ENCODE measurements at regions not wholly inside any gene's neighbourhood (a gene's known extent, or its start where the extent isn't known, plus 50 kb on each side); places are given as distances from the start of the nearest gene placed in this dataset.

DNA sequence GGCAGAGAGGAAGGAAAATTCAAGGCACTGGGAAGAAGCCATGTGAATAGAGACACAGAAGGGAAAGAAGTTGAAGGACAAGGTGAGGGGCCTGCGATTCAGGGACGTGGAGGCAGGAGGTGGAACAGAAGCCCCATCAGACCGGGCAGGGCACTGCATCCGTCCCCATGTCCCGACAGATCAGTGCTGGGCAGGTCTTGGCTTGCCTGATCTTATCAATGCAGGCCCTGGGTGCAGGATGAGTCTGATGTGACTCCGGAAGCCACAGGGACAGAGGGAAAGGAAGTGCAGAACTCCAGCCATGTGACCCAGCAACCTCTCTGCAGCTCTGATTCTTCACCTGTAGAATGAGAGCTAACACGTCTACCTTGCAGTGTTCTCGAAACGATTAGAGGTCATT, 136.2 kb upstream of the CTBP2 start:
- no peak for TF ChIP-seq POLR2A (IDR thresholded peaks at IDR 0.05)
- TF ChIP-seq, protein P1, sequence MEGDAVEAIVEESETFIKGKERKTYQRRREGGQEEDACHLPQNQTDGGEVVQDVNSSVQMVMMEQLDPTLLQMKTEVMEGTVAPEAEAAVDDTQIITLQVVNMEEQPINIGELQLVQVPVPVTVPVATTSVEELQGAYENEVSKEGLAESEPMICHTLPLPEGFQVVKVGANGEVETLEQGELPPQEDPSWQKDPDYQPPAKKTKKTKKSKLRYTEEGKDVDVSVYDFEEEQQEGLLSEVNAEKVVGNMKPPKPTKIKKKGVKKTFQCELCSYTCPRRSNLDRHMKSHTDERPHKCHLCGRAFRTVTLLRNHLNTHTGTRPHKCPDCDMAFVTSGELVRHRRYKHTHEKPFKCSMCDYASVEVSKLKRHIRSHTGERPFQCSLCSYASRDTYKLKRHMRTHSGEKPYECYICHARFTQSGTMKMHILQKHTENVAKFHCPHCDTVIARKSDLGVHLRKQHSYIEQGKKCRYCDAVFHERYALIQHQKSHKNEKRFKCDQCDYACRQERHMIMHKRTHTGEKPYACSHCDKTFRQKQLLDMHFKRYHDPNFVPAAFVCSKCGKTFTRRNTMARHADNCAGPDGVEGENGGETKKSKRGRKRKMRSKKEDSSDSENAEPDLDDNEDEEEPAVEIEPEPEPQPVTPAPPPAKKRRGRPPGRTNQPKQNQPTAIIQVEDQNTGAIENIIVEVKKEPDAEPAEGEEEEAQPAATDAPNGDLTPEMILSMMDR (IDR thresholded peaks at IDR 0.05 in 8 of 11, conservative IDR thresholded peaks at IDR 0.05 in 3 of 11), result no peak
- no peak for TF ChIP-seq POLR2AphosphoS5 (IDR thresholded peaks at IDR 0.05)
